Suprapubic skin (tissue), 4 donors: ENCODE measurements at regions not wholly inside any gene's neighbourhood (a gene's known extent, or its start where the extent isn't known, plus 50 kb on each side); places are given as distances from the start of the nearest gene placed in this dataset.

Experiments used
- DNase-seq, 2 donors: peaks; one replicate each; pipeline ENCODE4 v3.0.0-alpha.2; 2019; ENCODE audit warnings: low spot score in 2 of 2
- H3K27ac ChIP-seq: fragments of 200-600 bp; sonication (generic); one replicate; pipeline ENCODE4 v1.5.1; 2019
- H3K27me3 ChIP-seq: fragments of 200-600 bp; sonication (generic); one replicate; pipeline ENCODE4 v1.5.1; 2019
- H3K36me3 ChIP-seq: fragments of 200-600 bp; sonication (generic); one replicate; pipeline ENCODE4 v1.5.1; 2019
- H3K4me1 ChIP-seq: fragments of 200-600 bp; sonication (generic); one replicate; pipeline ENCODE4 v1.5.1; 2019
- H3K4me3 ChIP-seq: fragments of 200-600 bp; sonication (generic); one replicate; pipeline ENCODE4 v1.5.1; 2019; ENCODE audit warnings: mild to moderate bottlenecking
- H3K9me3 ChIP-seq: fragments of 200-600 bp; sonication (generic); one replicate; pipeline ENCODE4 v1.5.1; 2019
- EP300 ChIP-seq: sonication (generic); formaldehyde crosslinking; IDR thresholded peaks from one replicate; pipeline ENCODE4 v1.6.1; 2017; ENCODE audit warnings: antibody characterized with exemption
- POLR2A ChIP-seq, 2 donors: fragments of 450-650 bp; IDR thresholded peaks; one replicate each; pipeline ENCODE4 v1.6.1; 2017; ENCODE audit warnings: antibody characterized with exemption in 2 of 2, mild to moderate bottlenecking in 2 of 2, moderate library complexity in 2 of 2
- POLR2AphosphoS5 ChIP-seq, 3 donors: sonication (generic); formaldehyde crosslinking; IDR thresholded peaks; one replicate each; pipeline ENCODE4 v1.6.1; 2017; ENCODE audit warnings: antibody characterized with exemption in 3 of 3
- WGBS: methylation state at CpG from one replicate; pipeline ENCODE4 v1.1.5; 2018; 5-methylcytosine and 5-hydroxymethylcytosine counted together
- TF ChIP-seq, protein P1 (sequence below), 2 donors: fragments of 200-600 bp in 1 of 2; fragments of 450-650 bp in 1 of 2; sonication (generic) in 1 of 2; IDR thresholded peaks; one replicate each; pipeline ENCODE4 v1.5.1; 2016 to 2019; ENCODE audit warnings: antibody characterized with exemption in 2 of 2, mild to moderate bottlenecking in 1 of 2, moderate library complexity in 1 of 2

DNA sequence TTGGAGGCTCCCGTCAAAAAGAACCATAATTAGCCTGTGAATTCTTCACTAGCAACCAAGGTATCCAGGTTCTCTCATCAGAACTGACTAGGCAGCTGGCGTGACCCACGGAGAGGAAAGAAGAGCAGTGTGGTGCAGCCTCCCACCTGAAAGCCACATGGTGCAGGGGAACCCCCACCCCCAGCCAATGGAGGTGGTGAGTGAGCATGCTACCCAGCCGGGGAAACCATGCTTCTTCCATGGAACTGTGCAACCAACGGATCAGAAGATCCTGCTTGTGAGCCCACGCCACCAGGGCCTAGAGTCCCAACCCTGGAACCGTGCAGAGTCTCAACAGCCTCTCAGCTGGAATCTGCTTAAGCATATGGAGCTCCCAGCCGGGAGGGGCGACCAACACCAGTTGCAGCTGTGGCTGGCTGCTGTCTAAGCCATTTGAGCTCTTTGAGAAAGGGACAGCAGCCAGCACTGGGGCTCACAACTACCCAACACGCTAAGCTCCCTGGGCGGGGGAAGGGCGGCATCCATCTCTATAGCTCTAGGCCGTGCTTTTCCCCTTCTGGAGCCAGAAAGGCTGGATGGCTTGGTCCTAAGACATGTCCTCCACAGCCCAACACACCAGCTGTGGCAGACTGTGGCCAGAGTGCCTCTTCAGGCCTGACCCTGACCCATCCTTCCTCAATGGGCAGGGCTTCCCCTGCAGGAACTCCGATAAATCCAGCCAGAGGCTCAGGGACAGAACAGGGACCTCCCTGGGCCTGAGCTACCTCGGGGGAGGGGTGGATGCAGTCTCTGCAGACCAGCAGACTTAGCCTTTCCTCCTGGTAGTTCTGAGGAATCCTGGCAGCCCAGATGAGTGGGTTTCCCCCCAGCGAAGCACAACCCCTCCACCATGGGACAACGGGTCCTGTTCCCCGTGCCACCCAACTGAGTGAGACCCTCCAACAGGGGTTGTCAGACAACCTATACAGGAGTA lies 151.4 kb upstream of the NXPH2 start:
- no peaks in the 10 kb centered on the region for H3K36me3 ChIP-seq
- H3K27ac ChIP-seq: no peak overlapping the region
- TF ChIP-seq EP300 (no peak), POLR2A (IDR thresholded peaks at IDR 0.05) (no peak), POLR2AphosphoS5 (IDR thresholded peaks at IDR 0.05) (no peak)
- TF ChIP-seq, protein P1, sequence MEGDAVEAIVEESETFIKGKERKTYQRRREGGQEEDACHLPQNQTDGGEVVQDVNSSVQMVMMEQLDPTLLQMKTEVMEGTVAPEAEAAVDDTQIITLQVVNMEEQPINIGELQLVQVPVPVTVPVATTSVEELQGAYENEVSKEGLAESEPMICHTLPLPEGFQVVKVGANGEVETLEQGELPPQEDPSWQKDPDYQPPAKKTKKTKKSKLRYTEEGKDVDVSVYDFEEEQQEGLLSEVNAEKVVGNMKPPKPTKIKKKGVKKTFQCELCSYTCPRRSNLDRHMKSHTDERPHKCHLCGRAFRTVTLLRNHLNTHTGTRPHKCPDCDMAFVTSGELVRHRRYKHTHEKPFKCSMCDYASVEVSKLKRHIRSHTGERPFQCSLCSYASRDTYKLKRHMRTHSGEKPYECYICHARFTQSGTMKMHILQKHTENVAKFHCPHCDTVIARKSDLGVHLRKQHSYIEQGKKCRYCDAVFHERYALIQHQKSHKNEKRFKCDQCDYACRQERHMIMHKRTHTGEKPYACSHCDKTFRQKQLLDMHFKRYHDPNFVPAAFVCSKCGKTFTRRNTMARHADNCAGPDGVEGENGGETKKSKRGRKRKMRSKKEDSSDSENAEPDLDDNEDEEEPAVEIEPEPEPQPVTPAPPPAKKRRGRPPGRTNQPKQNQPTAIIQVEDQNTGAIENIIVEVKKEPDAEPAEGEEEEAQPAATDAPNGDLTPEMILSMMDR (IDR thresholded peaks at IDR 0.05): no peak
- H3K4me3 ChIP-seq: no peak overlapping the region
- DNase-seq: no peak
- H3K27me3 ChIP-seq: no peaks in the 10 kb centered on the region
- no peaks in the 10 kb centered on the region for H3K4me1 ChIP-seq
- WGBS: 78% methylated on average over 9 of the region's 18 CpGs
- H3K9me3 ChIP-seq: no peaks in the 10 kb centered on the region

DNA sequence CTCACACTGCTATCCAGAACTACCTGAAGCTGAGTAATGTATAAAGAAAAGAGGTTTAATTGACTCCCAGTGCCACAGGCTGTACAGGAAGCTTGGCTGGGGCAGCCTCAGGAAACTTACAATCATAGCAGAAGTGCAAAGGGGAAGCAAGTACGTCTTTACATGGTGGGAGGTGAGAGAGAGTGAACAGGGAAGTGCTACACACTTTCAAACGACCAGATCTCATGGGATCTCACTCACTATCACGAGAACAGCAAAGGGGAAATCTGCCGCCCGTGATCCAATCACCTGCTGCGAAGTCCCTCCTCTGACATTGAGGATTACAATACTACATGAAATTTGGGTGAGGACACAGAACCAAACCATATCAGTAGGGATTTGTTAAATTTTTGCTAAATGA lies 150.4 kb upstream of the NXPH2 start:
- H3K4me3 ChIP-seq: no peak overlapping the region
- TF ChIP-seq EP300 (no peak), POLR2A (IDR thresholded peaks at IDR 0.05) (no peak), POLR2AphosphoS5 (IDR thresholded peaks at IDR 0.05) (no peak)
- TF ChIP-seq, protein P1 (IDR thresholded peaks at IDR 0.05): no peak
- H3K4me1 ChIP-seq: no peaks in the 10 kb centered on the region
- no peaks in the 10 kb centered on the region for H3K36me3 ChIP-seq
- no peaks in the 10 kb centered on the region for H3K27me3 ChIP-seq
- H3K9me3 ChIP-seq: no peaks in the 10 kb centered on the region
- H3K27ac ChIP-seq: no peak overlapping the region
- DNase-seq: no peak
- WGBS: 80% methylated on average over 6 of the region's 6 CpGs

DNA sequence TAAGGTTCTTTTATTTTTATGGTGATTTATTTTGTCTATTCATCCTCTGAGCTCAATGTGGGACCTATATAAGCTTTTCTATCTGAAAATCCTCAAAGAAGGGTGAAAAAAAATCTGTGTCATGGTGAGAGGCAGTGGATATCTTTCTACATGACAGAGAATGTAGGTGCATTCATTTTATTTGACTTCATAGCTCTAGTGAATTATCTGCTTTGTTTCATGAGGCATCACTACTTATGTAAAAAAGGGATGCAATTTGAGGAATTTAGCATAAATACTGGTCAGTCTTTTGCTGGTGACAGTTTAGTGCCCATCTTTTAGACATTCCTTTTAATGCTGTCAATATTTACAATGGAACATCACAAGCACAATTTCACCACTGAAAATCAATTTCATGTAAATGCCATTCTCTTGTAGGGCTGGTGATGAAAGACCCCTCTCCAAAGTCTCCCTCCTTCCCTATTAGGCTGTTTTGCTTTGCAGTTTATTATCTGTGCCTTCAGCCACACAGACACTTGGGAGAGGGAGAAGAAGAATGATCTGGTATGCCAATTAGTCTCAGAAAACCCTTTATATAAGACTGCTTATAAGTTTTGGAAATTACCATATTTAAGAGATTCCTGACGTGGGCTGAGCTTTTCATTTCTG lies 148.3 kb upstream of the NXPH2 start:
- WGBS: 89% methylated on average over 1 of the region's 1 CpG

DNA sequence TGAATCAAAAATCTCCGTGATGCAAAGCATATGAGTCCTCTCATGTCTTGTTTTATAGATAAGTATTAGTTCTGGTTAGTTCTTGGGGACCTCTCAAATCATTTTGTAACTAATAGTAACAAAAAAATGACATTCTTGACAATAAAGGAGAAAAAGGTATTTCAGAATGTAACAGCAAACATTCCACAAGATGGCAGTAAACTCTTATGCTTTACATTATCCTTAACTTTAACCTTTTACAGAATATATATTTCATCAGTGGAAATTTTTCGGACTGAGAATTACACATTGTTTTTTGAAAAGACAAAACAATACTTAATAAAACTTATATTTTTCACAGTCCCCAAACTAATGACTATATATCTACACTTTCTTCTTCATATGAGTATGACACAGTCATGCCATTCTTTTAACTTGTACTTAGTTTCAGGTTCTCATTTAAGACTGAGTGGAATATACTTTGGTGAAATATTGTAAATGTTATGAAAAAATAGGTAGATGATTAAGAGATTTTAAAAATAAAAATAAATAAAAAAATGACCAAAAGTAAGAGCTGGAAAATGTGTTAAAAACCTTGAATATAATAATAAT lies 142.9 kb upstream of the NXPH2 start:
- WGBS: 44% methylated on average over 2 of the region's 2 CpGs
- Histone ChIP-seq H3K4me1 (no peaks in the 10 kb centered on the region), H3K27ac (no peak overlapping the region), H3K27me3 (no peaks in the 10 kb centered on the region), H3K9me3 (no peaks in the 10 kb centered on the region), H3K36me3 (no peaks in the 10 kb centered on the region), H3K4me3 (no peak overlapping the region)
- no peak for DNase-seq
- no peak for TF ChIP-seq EP300

More for the DNA sequence above, 148.3 kb upstream of the NXPH2 start:
- TF ChIP-seq POLR2A (IDR thresholded peaks at IDR 0.05): no peak
- TF ChIP-seq EP300: no peak
- TF ChIP-seq POLR2AphosphoS5 (IDR thresholded peaks at IDR 0.05): no peak
- TF ChIP-seq, protein P1 (IDR thresholded peaks at IDR 0.05): no peak
- DNase-seq: no peak
- Histone ChIP-seq H3K27ac (no peak overlapping the region), H3K36me3 (no peaks in the 10 kb centered on the region), H3K27me3 (no peaks in the 10 kb centered on the region), H3K4me3 (no peak overlapping the region), H3K4me1 (no peaks in the 10 kb centered on the region), H3K9me3 (no peaks in the 10 kb centered on the region)

DNA sequence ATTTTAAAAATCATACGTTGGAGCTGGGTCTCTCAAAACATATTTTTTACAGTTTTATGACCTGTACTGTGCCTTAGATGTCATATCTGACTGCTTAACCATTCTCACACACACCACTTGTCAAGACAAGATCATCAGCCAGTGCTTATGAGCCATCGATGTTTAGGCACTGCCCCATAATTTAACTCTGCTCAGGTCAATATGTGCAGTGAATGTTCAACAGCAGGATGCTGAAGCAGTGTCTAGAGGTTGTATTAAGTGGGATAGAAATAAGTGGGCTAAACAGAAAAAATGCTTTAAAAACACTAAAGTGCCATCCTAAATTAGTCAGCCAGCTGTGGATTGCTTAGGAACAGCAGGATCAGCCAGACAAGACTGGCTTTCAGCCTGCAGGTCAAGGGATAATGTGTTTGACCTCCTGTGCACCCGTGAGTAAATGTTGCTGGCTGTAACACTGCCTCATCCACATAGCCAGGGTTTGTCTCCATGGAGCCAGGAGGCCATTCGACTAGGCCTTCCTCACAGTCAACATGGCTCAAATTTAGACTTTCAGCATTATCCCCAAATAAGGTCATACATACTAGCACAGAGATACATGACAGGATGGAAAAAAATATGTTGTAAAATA lies 139.0 kb upstream of the NXPH2 start:
- no peak for DNase-seq
- Histone ChIP-seq H3K27ac (no peak overlapping the region), H3K27me3 (no peaks in the 10 kb centered on the region), H3K4me1 (no peaks in the 10 kb centered on the region), H3K9me3 (no peaks in the 10 kb centered on the region), H3K4me3 (no peak overlapping the region), H3K36me3 (no peaks in the 10 kb centered on the region)
- WGBS: 45% methylated on average over 4 of the region's 4 CpGs
- TF ChIP-seq POLR2A (IDR thresholded peaks at IDR 0.05) (no peak), EP300 (no peak), POLR2AphosphoS5 (IDR thresholded peaks at IDR 0.05) (no peak)
- TF ChIP-seq, protein P1 (IDR thresholded peaks at IDR 0.05): no peak
